ENCODE measurements at regions not wholly inside any gene's neighbourhood (a gene's known extent, or its start where the extent isn't known, plus 50 kb on each side); places are given as distances from the start of the nearest gene placed in this dataset.

- Histone ChIP-seq H3K9me1 (replicated peaks; ENCODE audit: control insufficient read depth, extremely low read depth, insufficient read depth, low read length) (no peaks in the 10 kb centered on the region), H4K20me1 (replicated peaks; ENCODE audit: control insufficient read depth, extremely low read depth, insufficient read depth, low read length) (no peaks in the 10 kb centered on the region), H2AFZ (ENCODE audit: low read depth, low read length) (no peak overlapping the region), H3K36me3 (ENCODE audit: control insufficient read depth in 2 of 2, extremely low read depth in 1 of 2, insufficient read depth in 2 of 2, low read length in 2 of 2) (no peaks in the 10 kb centered on the region), H3K4me2 (ENCODE audit: insufficient read depth, low read length) (no peak overlapping the region), H3K79me2 (ENCODE audit: control insufficient read depth, insufficient read depth, low read length) (no peaks in the 10 kb centered on the region), H3K4me1 (ENCODE audit: control insufficient read depth, extremely low read depth, insufficient read depth, low read length) (no peaks in the 10 kb centered on the region), H3K9ac (replicated peaks; ENCODE audit: extremely low read depth, insufficient read depth, low read length) (no peak overlapping the region), H3K4me3 (replicated peaks in 1 of 3; ENCODE audit: insufficient read depth in 1 of 3, low read depth in 1 of 3, low read length in 3 of 3) (no peak overlapping the region), H3K27me3 (ENCODE audit: control insufficient read depth in 2 of 2, insufficient read depth in 2 of 2, low read length in 2 of 2) (peaks cover 0 to 2% of the 10 kb centered on the region in 2 experiments), H3K27ac (ENCODE audit: insufficient read depth, low read depth, low read length) (no peak overlapping the region), H3K9me3 (replicated peaks; ENCODE audit: control insufficient read depth, insufficient read depth, low read length) (no peaks in the 10 kb centered on the region)
- DNase-seq (ENCODE audit: low read depth, low spot score) (no peak), FAIRE-seq (no peak)
- dilution Hi-C loops (cut with MboI; ENCODE audit: extremely low pct_ligation_motif_present, low sequenced_read_pairs) (no loop called here), intact Hi-C loops (cut with micrococcal nuclease) (no loop called here)
- ChIA-PET POLR2A (no interaction called here), CTCF (no interaction called here)
- no peak for TF ChIP-seq EZH2 (IDR thresholded peaks at IDR 0.05; ENCODE audit: borderline replicate concordance, low read depth, low read length, severe bottlenecking)
- TF ChIP-seq, protein P1, sequence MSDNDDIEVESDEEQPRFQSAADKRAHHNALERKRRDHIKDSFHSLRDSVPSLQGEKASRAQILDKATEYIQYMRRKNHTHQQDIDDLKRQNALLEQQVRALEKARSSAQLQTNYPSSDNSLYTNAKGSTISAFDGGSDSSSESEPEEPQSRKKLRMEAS (IDR thresholded peaks at IDR 0.05; ENCODE audit: insufficient read depth, insufficient read length), result no peak
- no peak for TF ChIP-seq POLR2AphosphoS5 (IDR thresholded peaks at IDR 0.05; ENCODE audit: insufficient read depth, low read depth, low read length)
- TF ChIP-seq, protein P2, sequence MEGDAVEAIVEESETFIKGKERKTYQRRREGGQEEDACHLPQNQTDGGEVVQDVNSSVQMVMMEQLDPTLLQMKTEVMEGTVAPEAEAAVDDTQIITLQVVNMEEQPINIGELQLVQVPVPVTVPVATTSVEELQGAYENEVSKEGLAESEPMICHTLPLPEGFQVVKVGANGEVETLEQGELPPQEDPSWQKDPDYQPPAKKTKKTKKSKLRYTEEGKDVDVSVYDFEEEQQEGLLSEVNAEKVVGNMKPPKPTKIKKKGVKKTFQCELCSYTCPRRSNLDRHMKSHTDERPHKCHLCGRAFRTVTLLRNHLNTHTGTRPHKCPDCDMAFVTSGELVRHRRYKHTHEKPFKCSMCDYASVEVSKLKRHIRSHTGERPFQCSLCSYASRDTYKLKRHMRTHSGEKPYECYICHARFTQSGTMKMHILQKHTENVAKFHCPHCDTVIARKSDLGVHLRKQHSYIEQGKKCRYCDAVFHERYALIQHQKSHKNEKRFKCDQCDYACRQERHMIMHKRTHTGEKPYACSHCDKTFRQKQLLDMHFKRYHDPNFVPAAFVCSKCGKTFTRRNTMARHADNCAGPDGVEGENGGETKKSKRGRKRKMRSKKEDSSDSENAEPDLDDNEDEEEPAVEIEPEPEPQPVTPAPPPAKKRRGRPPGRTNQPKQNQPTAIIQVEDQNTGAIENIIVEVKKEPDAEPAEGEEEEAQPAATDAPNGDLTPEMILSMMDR (IDR thresholded peaks at IDR 0.05; ENCODE audit: extremely low read depth in 1 of 2, insufficient read depth in 1 of 2, low read depth in 1 of 2, low read length in 2 of 2), result no peak
- no peak for TF ChIP-seq GATA2 (IDR thresholded peaks at IDR 0.05; ENCODE audit: insufficient read depth, insufficient read length, low read depth, low read length)
- TF ChIP-seq MYC (IDR thresholded peaks at IDR 0.05; ENCODE audit: low read depth, low read length), result no peak
- no peak for TF ChIP-seq POLR2A (IDR thresholded peaks at IDR 0.05; ENCODE audit: low read depth, low read length)
- TF ChIP-seq FOS (IDR thresholded peaks at IDR 0.05; ENCODE audit: borderline replicate concordance, insufficient read depth, low read length), result no peak
- no peak for TF ChIP-seq JUN (IDR thresholded peaks at IDR 0.05; ENCODE audit: borderline replicate concordance, insufficient read depth, insufficient read length, low read depth)
- BruUV-seq (replicated peaks), result no TSS peak
Measured at GRCh38 chr6:4559281-4559875, 216.8 kb upstream of the CDYL start.
